GM23248 (cell line): ENCODE measurements at regions not wholly inside any gene's neighbourhood (a gene's known extent, or its start where the extent isn't known, plus 50 kb on each side); places are given as distances from the start of the nearest gene placed in this dataset.

Experiments used
- DNase-seq: peaks from one replicate; pipeline ENCODE4 v3.0.0-alpha.2; 2015
- H2AFZ ChIP-seq: fragments of 200-600 bp; sonication (generic); 2 replicates; pipeline ENCODE4 v1.6.1; 2016; ENCODE audit warnings: antibody characterized with exemption
- H3F3A ChIP-seq: fragments of 200-600 bp; sonication (generic); 2 replicates; pipeline ENCODE4 v1.6.1; 2016; ENCODE audit warnings: mild to moderate bottlenecking, antibody characterized with exemption, mixed run types; ENCODE audit not compliant: insufficient read depth
- H3K27ac ChIP-seq: fragments of 200-600 bp; sonication (generic); 2 replicates; pipeline ENCODE4 v1.5.1; 2016; ENCODE audit warnings: mild to moderate bottlenecking
- H3K27me3 ChIP-seq: fragments of 200-600 bp; sonication (generic); replicated peaks from 2 replicates; pipeline ENCODE4 v1.6.1; 2016; ENCODE audit warnings: mild to moderate bottlenecking; ENCODE audit not compliant: insufficient read depth
- H3K36me3 ChIP-seq: fragments of 200-600 bp; sonication (generic); 2 replicates; pipeline ENCODE4 v1.6.1; 2016; ENCODE audit warnings: low read depth, mild to moderate bottlenecking
- H3K4me1 ChIP-seq: fragments of 200-600 bp; sonication (generic); 2 replicates; pipeline ENCODE4 v1.6.1; 2016; ENCODE audit warnings: mild to moderate bottlenecking; ENCODE audit not compliant: insufficient read depth
- H3K4me2 ChIP-seq: fragments of 200-600 bp; sonication (generic); one replicate; pipeline ENCODE4 v1.6.1; 2016; ENCODE audit warnings: mild to moderate bottlenecking; ENCODE audit not compliant: unreplicated experiment
- H3K4me3 ChIP-seq: fragments of 200-600 bp; sonication (generic); 2 replicates; pipeline ENCODE4 v1.5.1; 2016; ENCODE audit warnings: mild to moderate bottlenecking
- H3K79me2 ChIP-seq: fragments of 200-600 bp; sonication (generic); 2 replicates; pipeline ENCODE4 v1.6.1; 2016; ENCODE audit warnings: mild to moderate bottlenecking; ENCODE audit not compliant: insufficient read depth
- H3K9ac ChIP-seq: fragments of 200-600 bp; sonication (generic); 2 replicates; pipeline ENCODE4 v1.6.1; 2016; ENCODE audit warnings: mild to moderate bottlenecking
- H3K9me2 ChIP-seq: fragments of 200-600 bp; sonication (generic); 2 replicates; pipeline ENCODE4 v1.6.1; 2016; ENCODE audit warnings: mixed run types, mild to moderate bottlenecking, moderate library complexity; ENCODE audit not compliant: insufficient read depth
- H3K9me3 ChIP-seq: fragments of 200-600 bp; sonication (generic); one replicate; pipeline ENCODE4 v1.6.1; 2017; ENCODE audit warnings: low read depth
- H4K20me1 ChIP-seq: fragments of 200-600 bp; sonication (generic); 2 replicates; pipeline ENCODE4 v1.6.0; 2016; ENCODE audit not compliant: insufficient read depth
- EZH2 ChIP-seq: fragments of 200-600 bp; sonication (generic); IDR thresholded peaks from 2 replicates; pipeline ENCODE4 v1.6.1; 2018; ENCODE audit warnings: antibody characterized with exemption, mild to moderate bottlenecking; ENCODE audit not compliant: insufficient read depth, poor library complexity, severe bottlenecking
- EZH2phosphoT487 ChIP-seq: fragments of 200-600 bp; sonication (generic); IDR thresholded peaks from 2 replicates; pipeline ENCODE4 v1.6.1; 2018; ENCODE audit warnings: antibody characterized with exemption, moderate library complexity, mild to moderate bottlenecking, low read depth; ENCODE audit not compliant: insufficient read depth
- WGBS, 2 experiments: methylation state at CpG; one replicate each; pipeline ENCODE4 v1.1.6; 2015 to 2017; ENCODE audit warnings: low lambda C conversion rate in 2 of 2, low coverage in 1 of 2; ENCODE audit errors: missing lambda C conversion rate in 2 of 2; 5-methylcytosine and 5-hydroxymethylcytosine counted together
- in situ Hi-C: fragments of 300-500 bp; cut with MboI; formaldehyde crosslinking; loops from 2 replicates; pipeline ENCODE4 v1.15.0; 2020

DNA sequence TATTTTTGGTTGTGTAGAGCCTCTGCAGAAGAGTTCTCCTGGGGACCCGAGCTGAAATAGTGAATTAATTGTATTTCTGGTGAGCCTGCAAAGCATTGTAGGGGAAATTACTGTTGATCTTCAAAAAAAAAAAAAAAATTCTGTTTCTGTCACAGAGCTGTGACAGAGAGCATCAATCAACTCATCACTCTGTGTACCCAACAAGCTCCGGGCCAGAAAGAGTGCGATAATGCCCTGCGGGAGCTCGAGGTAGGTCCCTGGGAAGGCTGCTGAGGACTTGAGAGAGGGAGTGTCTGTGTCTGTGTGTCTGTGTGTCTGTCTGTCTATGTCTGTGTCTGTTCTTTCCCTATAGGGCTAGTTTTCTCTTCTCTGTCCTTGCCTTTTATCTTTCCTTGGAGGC, 294.4 kb upstream of the TPM1 start:
- WGBS, 2 experiments = 95 to 96% methylated on average over 5 of the region's 5 CpGs
- Histone ChIP-seq H3K36me3 (no peaks in the 10 kb centered on the region), H3K9ac (no peak overlapping the region), H3K27me3 (no peaks in the 10 kb centered on the region), H3K4me1 (peaks cover 25% of the 10 kb centered on the region), H3K79me2 (no peaks in the 10 kb centered on the region), H3K4me3 (no peak overlapping the region), H3F3A (peaks cover 7% of the 10 kb centered on the region), H3K27ac (no peak overlapping the region), H3K9me2 (no peaks in the 10 kb centered on the region), H3K4me2 (no peak overlapping the region), H2AFZ (no peak overlapping the region), H4K20me1 (no peaks in the 10 kb centered on the region), H3K9me3 (no peaks in the 10 kb centered on the region)
- DNase-seq = no peak
- in situ Hi-C loops = no loop called here
- TF ChIP-seq EZH2 = no peak
- no peak for TF ChIP-seq EZH2phosphoT487

DNA sequence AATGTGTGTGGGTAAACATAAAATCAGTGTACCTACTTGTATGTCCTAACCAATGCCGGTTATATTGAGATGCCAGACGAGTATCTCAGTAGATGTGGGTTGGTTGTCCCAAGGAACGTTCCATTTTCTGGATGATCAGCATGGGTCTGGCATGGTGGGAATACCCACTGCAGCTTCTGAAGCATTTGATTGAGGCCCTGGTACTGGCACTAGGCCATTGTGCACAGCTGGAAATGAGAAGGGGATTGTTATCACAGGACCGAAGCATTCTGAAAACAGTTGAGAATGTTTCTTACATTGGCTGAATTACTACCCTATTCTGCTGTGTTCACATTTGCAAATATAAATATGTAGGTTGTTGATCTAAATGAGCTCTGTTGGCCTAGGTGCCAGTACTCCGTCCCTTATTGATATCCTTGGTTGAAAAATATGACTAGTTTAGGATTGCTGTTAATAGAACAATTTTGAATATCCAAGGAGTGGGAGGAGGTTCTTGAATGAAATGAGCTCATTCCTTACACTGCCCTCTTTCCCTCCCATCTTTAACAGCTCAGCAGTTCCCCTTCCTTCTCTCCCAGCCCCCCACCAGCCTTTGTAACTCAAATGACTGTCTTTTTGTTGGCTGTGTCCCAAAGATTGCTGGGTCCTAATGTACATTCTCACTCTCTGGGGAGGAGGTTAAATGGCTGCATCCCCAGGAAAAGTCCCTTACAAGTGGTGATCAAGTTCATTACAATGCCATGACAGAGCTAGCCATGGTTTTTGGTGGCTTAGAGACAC, 293.3 kb upstream of the TPM1 start:
- no peak overlapping the region for H3K4me3 ChIP-seq
- in situ Hi-C loops = no loop called here
- H3K9ac ChIP-seq = no peak overlapping the region
- no peaks in the 10 kb centered on the region for H3K9me2 ChIP-seq
- no peaks in the 10 kb centered on the region for H3K36me3 ChIP-seq
- H3K4me2 ChIP-seq = no peak overlapping the region
- H3F3A ChIP-seq = no peaks in the 10 kb centered on the region
- peaks cover 24% of the 10 kb centered on the region for H3K4me1 ChIP-seq
- no peaks in the 10 kb centered on the region for H3K9me3 ChIP-seq
- H3K79me2 ChIP-seq = no peaks in the 10 kb centered on the region
- no peak overlapping the region for H3K27ac ChIP-seq
- WGBS, 2 experiments = 97 to 99% methylated on average over 5 of the region's 5 CpGs
- H2AFZ ChIP-seq = no peak overlapping the region
- no peak for TF ChIP-seq EZH2phosphoT487
- no peak for TF ChIP-seq EZH2
- no peak for DNase-seq
- no peaks in the 10 kb centered on the region for H4K20me1 ChIP-seq
- no peaks in the 10 kb centered on the region for H3K27me3 ChIP-seq

DNA sequence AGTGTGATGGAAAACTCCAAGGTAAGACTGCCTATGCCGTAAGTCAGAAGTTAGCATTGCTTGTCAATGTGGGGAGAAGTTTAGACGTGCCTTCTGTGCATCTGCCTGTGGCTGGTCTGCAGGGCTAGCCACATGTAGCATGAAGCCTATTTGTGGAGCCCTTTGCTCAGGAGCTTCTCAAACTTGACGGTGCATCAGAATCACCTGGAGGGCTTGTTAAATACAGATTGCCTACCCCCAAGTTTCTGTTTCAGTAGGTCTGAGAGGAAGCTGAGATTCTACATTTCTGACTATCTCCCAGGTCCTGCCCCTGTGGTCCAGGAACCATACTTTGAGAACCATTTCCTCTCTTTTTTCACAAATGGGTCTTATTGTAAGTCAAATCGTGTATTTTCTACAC, 292.1 kb upstream of the TPM1 start:
- Histone ChIP-seq H3K9me2 (no peaks in the 10 kb centered on the region), H3K36me3 (no peaks in the 10 kb centered on the region), H3F3A (no peaks in the 10 kb centered on the region), H3K4me3 (no peak overlapping the region), H3K4me2 (no peak overlapping the region), H3K9ac (no peak overlapping the region), H2AFZ (no peak overlapping the region), H3K9me3 (no peaks in the 10 kb centered on the region), H3K27ac (no peak overlapping the region), H3K27me3 (no peaks in the 10 kb centered on the region), H3K4me1 (peaks cover 24% of the 10 kb centered on the region), H3K79me2 (no peaks in the 10 kb centered on the region), H4K20me1 (no peaks in the 10 kb centered on the region)
- 99 to 100% methylated on average over 4 of the region's 4 CpGs for WGBS, 2 experiments
- in situ Hi-C loops = no loop called here
- no peak for DNase-seq
- TF ChIP-seq EZH2phosphoT487 = no peak
- no peak for TF ChIP-seq EZH2

DNA sequence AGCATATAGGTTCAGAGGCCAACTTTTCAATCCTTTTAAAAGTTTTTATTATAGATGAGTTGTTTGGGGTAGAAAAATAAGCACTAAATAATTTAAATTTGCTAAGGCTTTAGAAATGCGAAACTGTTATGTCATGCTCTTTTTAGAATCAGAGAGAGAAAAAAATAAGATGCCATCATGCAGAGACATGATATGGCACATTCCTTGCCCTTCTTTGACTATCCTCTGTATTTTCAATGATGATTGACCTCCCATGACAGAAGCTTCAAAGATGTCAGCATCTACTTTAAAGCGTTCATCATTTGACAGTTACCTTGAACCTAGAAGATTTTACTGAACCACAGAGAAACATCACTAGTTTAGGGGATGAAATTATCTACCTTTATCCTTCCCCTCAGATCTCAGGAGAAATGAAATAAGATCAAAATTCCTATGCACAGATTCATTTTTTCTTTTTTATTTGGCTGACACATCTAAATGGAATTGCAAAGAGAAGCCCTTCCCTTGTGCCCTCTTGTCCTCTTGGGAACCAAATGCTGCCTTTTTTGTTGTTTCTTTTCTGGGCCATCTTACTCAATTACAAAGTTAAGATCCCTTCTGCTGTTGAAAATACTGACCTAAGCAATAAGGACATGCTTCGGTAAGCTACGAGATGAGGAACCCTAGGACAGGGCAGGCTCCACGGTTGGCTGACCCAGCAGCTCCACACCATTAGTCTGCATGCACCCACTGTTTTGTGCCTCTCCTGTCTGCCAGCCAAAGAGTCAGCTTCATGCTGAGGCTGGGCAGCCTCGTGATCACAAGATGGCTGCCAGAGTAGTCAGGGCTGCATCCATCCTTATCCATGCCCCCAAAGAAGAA, 289.7 kb upstream of the TPM1 start:
- Histone ChIP-seq H3K9me3 (no peaks in the 10 kb centered on the region), H2AFZ (no peak overlapping the region), H3K9ac (no peak overlapping the region), H3K79me2 (no peaks in the 10 kb centered on the region), H3K4me2 (no peak overlapping the region), H3K27me3 (no peaks in the 10 kb centered on the region), H3K36me3 (no peaks in the 10 kb centered on the region), H3K27ac (no peak overlapping the region; the same call in 1 of the 2 replicates), H3F3A (peaks cover 17% of the 10 kb centered on the region), H4K20me1 (no peaks in the 10 kb centered on the region), H3K4me3 (no peak overlapping the region), H3K4me1 (peaks cover 34% of the 10 kb centered on the region), H3K9me2 (no peaks in the 10 kb centered on the region)
- DNase-seq = peak; percentile 59
- WGBS, 2 experiments = 98 to 100% methylated on average over 6 of the region's 6 CpGs
- no peak for TF ChIP-seq EZH2phosphoT487
- TF ChIP-seq EZH2 = no peak
- in situ Hi-C loops = no loop called here
